ENCODE measurements at regions not wholly inside any gene's neighbourhood (a gene's known extent, or its start where the extent isn't known, plus 50 kb on each side); places are given as distances from the start of the nearest gene placed in this dataset.
"Not testable (repeated sequence)": the region's sequence is repeated elsewhere in the genome, so short reads cannot be mapped to it uniquely, and the experiment has no call there.

GRCh38 chr5:82714732-82715131, 362.5 kb downstream of the TMEM167A start:
- DNase-seq (ENCODE audit: low read depth in 2 of 2, low spot score in 1 of 2), result not testable (repeated sequence)

DNA sequence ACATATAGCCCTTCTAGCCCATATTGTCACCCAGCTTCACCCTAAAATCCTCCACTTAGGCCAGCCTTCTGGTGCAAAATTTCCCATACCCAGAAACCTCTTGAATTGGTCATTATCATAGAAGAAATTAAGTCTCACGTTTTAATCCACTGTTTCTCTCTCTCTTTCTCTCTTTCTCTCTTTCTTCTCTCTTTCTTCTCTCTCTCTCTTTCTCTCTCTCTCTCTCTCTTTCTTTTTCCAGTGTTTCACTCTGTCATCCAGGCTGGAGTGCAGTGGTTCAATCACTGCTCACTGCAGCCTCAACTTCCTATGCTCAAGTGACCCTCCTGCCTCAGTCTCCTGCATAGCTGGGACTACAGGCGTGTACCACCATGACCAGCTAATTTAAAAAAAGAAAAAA, 363.4 kb downstream of the TMEM167A start:
- DNase-seq (ENCODE audit: low read depth in 2 of 2, low spot score in 1 of 2), result no peak

DNA sequence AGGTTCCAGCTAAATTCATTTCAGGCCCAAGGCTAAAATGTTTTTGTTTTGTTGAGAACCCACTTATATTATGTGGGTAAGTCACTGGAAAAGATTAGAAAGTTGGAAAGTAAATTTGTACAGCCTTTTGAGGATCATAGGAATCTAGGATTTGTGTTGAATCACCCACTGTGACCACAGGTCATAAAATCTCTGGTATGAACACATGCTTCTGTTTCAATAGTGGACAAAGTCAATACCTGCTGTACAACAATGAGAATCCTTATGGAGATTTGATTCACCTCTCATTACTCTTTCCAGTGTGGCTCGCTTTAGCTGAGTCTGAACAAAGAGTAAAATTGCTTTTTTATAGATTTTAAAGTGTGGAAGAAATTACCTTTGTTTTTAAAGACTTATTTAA, 369.5 kb downstream of the TMEM167A start:
- DNase-seq (ENCODE audit: low read depth in 2 of 2, low spot score in 1 of 2), result no peak

DNA sequence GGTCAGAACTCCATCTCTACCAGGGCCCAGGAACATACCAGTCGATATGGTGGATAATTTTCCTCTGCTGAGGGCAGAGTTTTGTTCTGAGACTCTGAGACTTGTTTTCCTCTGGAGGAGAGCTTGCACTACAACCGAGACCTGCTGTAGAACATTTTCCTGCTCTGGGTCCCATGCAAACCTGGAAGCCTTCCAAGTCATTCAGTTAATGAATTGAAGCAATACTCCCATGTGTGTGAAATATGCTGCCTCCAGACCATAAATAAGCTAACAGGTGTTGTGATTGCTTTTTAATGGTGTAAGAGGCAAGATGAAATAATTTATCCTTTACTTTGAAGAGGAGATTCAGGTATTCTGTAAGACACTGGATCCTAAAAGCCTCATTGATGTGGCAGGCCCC, 372.8 kb downstream of the TMEM167A start:
- no peak for DNase-seq (ENCODE audit: low read depth in 2 of 2, low spot score in 1 of 2)

DNA sequence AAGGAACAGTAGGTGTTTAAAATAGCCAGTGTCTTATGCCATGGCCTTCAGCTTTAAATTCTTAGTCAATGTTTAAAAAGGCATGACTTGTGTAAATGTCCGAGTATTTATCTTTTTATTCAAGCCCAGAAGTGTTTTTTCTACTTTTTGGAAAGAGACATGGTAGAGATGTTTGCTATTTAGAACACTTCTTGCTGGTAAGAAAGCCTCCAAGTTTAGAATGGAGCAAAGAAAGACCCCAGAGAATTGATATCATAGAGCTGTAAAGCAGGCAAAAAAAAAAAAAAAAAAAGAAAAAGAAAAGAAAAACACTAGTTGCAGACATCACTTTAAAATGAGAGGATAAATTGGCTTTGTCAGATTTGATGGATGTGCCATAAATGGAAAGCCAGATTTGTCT, 375.1 kb downstream of the TMEM167A start:
- DNase-seq (ENCODE audit: low read depth in 2 of 2, low spot score in 1 of 2), result no peak

DNA sequence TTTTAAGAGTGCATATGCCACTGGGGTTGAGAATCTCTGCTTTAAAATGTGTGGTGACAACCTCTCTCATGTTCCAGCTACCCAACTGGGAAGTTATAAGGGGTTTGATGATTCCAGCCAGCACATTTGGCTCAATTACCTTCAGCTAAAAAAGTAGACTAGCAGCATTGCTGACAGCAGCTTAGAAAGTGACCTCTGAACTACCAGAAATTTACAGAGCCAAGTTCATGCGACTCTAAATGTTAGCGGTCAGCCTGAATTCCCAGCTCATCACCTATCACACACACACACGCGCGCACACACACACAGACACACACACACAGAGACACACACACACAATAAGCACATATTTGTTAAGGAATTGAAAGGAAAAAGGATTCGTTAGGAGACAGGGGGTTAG, 377.5 kb downstream of the TMEM167A start:
- no peak for DNase-seq (ENCODE audit: low read depth in 2 of 2, low spot score in 1 of 2)

DNA sequence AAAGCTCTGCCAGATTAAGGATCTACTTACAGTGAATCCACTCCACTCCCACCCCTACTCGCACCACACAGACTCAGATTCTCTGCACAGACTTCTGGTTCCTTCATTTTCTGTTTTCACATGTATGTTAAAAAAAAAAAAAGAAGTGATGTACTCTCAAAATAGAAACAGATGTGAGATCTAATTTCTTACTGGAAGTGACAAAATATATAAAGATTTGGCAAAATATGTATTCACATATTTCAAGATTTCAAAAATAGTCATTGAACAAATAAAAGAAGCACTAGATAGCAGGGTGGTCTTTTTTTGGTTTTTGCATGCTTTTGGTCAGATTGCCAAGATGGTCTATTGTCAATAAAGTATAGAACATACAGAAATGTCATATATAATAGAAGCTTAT, 379.2 kb downstream of the TMEM167A start:
- no peak for DNase-seq (ENCODE audit: low read depth in 2 of 2, low spot score in 1 of 2)

DNA sequence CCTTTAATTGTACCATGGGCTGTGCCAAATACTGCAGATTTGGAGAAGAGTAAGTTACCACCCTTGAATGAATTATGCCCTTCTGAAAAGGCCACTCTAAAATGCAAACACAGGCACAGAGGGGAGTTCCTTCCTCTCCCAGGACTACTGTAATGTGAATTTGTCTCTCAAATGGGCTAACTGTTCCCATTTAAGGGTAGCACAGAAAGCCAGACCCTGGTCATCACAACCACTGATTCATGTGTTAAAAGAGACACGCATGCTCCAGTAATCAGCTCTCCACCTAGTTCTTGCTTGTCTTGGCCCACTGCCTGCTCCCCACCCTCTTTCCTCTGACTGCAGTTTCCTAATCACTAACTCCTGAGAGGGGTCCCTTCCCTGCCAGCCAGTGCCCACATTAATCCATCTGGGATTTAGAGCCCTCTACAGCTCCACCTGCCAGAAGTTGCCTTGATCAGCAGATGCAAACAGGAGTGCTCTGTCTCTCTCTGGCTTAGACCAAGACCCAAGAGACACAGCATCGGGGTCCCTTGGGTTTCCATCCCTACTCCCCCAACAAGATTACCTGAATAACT, 382.4 kb downstream of the TMEM167A start:
- DNase-seq (ENCODE audit: low read depth in 2 of 2, low spot score in 1 of 2), result no peak

DNA sequence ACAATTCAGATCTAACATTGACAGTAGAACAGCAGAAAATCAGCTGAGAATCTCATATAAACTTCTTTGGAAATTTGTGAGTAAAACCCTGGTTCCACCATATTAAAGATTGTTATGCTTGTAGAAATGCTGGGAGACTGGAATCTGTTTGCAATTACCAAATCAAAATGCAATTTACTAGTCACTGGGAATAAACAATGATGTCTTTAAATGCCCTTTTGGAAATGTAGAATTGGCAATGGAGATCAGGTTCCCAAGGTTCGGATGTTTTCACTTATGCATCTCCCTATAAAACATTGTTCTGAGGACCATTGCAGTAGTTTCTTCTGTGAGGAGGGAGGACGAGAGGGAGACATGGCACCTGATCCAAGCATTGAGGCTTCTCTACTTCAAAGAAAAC, 384.4 kb downstream of the TMEM167A start:
- no peak for DNase-seq (ENCODE audit: low read depth in 2 of 2, low spot score in 1 of 2)

DNA sequence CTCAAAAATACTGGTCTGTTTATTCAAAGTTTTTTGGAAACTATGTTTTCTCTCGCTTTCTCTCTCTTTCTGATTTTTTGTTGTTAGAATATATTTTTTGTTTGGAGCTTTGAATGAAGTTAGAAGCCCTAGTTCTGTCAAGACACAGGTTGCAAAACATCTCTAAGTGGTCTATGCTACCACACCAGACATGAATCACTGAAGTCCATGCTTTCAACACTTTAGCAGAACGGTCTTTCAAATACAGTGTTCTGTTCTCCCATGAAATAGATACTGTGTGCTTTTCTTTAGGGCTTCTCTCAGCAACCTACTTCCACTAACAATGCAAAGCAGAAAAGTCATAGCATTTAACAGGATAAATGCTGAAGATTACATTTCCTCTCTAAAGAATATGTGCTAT, 392.5 kb downstream of the TMEM167A start:
- no peak for DNase-seq (ENCODE audit: low read depth in 2 of 2, low spot score in 1 of 2)

DNA sequence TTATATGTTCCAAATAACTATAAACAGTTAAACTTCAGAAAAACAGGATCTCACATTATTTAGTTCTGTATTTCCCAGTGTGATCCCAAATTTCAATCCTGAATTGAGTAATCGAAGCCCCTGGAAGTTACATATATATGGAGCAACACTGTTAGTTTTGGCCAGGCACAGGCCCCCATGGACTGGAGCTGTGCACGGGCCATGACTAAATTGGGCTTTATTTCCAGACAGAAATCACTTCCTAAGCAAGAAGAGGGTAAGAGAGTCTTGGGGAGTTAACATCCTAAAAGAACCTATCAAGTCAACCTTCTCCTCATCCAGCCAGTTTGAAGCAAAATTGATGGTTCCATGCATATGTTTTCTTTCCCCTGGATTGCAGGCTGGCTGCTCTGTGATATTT, 393.0 kb downstream of the TMEM167A start:
- DNase-seq (ENCODE audit: low read depth in 2 of 2, low spot score in 1 of 2), result no peak

- no peak for DNase-seq (ENCODE audit: low read depth in 2 of 2, low spot score in 1 of 2)
Observed at GRCh38 chr5:82679660-82680059, 397.5 kb downstream of the TMEM167A start.

GRCh38 chr5:82676661-82677060, 398.5 kb upstream of the RPS23 start:
- DNase-seq (ENCODE audit: low read depth in 2 of 2, low spot score in 1 of 2), result no peak

GRCh38 chr5:82674671-82675070, 396.5 kb upstream of the RPS23 start:
- DNase-seq (ENCODE audit: low read depth in 2 of 2, low spot score in 1 of 2), result no peak

GRCh38 chr5:82673057-82673809, 395.1 kb upstream of the RPS23 start:
- no peak for DNase-seq (ENCODE audit: low read depth in 2 of 2, low spot score in 1 of 2)

DNA sequence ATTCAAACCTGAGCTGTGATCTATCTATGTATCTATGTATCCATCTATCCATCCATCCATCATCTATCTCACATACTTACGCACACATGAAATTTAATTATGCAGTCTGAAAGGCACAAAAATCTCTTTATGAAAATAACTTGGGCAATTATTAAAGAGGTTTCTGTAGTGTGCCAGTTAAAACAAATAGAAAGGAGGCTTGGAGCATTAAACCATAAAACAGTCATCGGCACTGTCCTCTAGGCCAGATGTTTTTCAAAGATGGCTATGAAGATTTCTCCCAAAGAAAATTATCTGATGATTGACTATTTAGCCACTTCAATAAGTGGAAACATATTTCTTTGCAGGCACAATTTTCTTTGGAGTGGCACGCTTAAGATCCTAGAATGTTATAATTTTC, 392.5 kb upstream of the RPS23 start:
- DNase-seq (ENCODE audit: low read depth in 2 of 2, low spot score in 1 of 2), result no peak

GRCh38 chr5:82669720-82670119, 391.6 kb upstream of the RPS23 start:
- DNase-seq (ENCODE audit: low read depth in 2 of 2, low spot score in 1 of 2), result no peak

GRCh38 chr5:82666312-82666711, 388.2 kb upstream of the RPS23 start:
- no peak for DNase-seq (ENCODE audit: low read depth in 2 of 2, low spot score in 1 of 2)

- no peak for DNase-seq (ENCODE audit: low read depth in 2 of 2, low spot score in 1 of 2)
Observed at GRCh38 chr5:82664732-82665131, 386.6 kb upstream of the RPS23 start.

GRCh38 chr5:82663225-82663624, 385.1 kb upstream of the RPS23 start:
- DNase-seq (ENCODE audit: low read depth in 2 of 2, low spot score in 1 of 2), result no peak

GRCh38 chr5:82662340-82662739, 384.2 kb upstream of the RPS23 start:
- no peak for DNase-seq (ENCODE audit: low read depth in 2 of 2, low spot score in 1 of 2)

DNA sequence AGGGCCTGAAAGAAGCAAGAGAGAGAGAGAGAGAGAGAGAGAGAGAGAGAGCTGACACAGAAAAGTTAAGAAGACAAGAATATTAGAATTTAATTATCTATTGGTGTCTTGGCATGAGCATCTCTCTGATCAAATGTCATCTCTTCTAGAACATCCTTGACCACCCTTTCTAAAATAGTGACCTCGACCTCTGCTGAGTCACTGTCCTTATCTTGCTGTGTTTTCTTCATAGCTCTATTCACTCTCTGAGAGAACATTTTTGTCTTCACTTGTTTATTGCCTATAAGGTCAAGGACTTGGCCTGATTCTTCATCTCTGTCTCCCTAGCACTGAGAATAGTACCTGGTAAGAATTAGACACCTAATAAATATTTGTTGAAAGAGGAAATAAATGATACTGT, 383.8 kb upstream of the RPS23 start:
- DNase-seq (ENCODE audit: low read depth in 2 of 2, low spot score in 1 of 2), result no peak

DNA sequence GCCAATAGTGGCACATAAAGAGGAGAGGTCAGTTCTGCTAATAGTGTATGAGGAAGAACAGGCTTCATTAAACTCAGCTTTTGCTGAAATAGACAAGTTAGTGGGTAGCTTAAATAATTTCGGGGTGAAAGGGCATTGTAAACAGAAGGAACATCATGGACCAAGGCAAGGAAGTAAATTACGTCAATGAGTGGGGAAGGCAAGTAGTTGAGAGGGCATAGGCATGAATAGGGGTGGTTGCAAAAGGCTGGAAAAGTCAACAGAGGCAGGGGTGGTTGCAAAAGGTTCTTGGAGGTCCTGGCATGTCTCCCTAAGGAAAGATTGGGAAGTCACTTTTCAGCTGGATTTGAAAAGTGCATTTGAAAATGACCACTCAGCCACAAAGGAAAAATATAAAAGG, 383.3 kb upstream of the RPS23 start:
- DNase-seq (ENCODE audit: low read depth in 2 of 2, low spot score in 1 of 2), result no peak

Data from stimulated activated CD8-positive, alpha-beta memory T cell treated with anti-CD3 and anti-CD28 coated beads, Interleukin-4, amount 100 ng/mL, for 1 hour (primary cell).